ENCODE measurements at regions not wholly inside any gene's neighbourhood (a gene's known extent, or its start where the extent isn't known, plus 50 kb on each side); places are given as distances from the start of the nearest gene placed in this dataset.

DNA sequence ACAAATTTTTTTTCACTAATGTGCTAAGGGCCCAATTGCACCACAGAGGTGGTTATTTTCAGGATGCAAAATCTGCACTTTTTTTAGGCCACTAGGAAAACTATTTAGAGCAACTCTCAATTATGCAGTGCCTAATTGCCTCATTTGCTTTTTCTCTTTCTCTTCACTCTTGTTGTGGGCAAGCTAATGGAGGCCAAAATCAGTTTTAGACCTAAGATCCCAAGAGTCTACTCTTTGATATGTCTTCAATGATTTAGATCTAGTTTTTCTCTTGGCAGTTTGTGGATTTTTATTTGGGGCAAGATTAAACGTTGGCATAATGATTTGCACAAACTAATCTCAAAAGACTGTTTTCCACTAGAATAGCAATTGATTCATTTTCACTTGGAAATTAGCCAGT, 1996.9 kb downstream of the LRRC4C start:
- H3K4me1 Mint-ChIP-seq = no peaks in the 10 kb centered on the region
- H3K4me3 Mint-ChIP-seq = no peak overlapping the region
- no peaks in the 10 kb centered on the region for H3K27me3 Mint-ChIP-seq
- H3K9me3 Mint-ChIP-seq = no peaks in the 10 kb centered on the region
- no peak overlapping the region for H3K27ac Mint-ChIP-seq
- H3K36me3 Mint-ChIP-seq = no peaks in the 10 kb centered on the region

DNA sequence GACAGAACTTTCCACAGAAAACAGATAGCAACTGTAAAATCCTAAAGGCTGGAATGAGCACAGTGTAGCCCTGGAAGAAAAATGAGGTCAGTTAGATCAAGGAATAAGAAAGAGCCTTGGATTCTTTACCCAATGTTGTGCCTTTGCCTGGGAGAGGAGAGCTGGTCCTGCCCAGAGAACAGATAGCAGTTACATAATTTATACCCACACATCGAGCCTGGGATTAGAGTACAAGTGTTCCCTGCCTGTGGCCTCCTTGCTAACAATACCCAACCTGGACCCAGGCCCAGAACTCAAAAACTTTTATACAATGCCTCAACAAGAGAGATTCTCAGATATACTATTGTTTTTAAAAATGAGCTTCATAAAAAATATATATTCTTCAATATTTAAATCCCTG, 1998.4 kb downstream of the LRRC4C start:
- H3K36me3 Mint-ChIP-seq = no peaks in the 10 kb centered on the region
- no peak overlapping the region for H3K4me3 Mint-ChIP-seq
- H3K27ac Mint-ChIP-seq = no peak overlapping the region
- no peaks in the 10 kb centered on the region for H3K4me1 Mint-ChIP-seq
- no peaks in the 10 kb centered on the region for H3K27me3 Mint-ChIP-seq
- H3K9me3 Mint-ChIP-seq = no peaks in the 10 kb centered on the region

DNA sequence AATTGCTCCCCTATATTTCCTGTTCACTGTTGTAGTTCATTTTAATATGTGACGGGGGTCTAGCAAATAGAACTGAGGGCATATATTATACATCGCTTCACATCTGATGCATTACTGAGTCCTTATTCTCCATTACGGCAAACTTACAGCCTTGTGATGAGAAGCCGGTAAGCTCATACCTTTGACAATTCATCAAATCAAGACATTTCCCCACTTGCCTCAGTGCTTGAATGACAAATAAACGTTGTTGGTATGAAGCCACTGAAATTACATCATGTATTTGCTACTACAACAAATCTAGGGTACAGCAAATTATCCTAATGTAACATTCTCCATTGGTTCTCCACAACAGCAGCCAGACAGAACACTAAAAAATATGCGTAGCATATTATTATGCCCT, 1999.8 kb downstream of the LRRC4C start:
- Mint-ChIP-seq H3K27me3 (no peaks in the 10 kb centered on the region), H3K4me1 (no peaks in the 10 kb centered on the region), H3K9me3 (no peaks in the 10 kb centered on the region), H3K27ac (no peak overlapping the region), H3K36me3 (no peaks in the 10 kb centered on the region), H3K4me3 (no peak overlapping the region)

GRCh38 chr11:39458481-39458880, 2001.0 kb downstream of the LRRC4C start:
- no peak overlapping the region for H3K4me3 Mint-ChIP-seq

GRCh38 chr11:39443424-39444022, 2015.9 kb downstream of the LRRC4C start:
- H3K4me1 Mint-ChIP-seq = no peaks in the 10 kb centered on the region
- H3K9me3 Mint-ChIP-seq = no peaks in the 10 kb centered on the region
- no peak overlapping the region for H3K4me3 Mint-ChIP-seq
- H3K27ac Mint-ChIP-seq = no peak overlapping the region
- H3K27me3 Mint-ChIP-seq = no peaks in the 10 kb centered on the region
- no peaks in the 10 kb centered on the region for H3K36me3 Mint-ChIP-seq

More at GRCh38 chr11:39458481-39458880, 2001.0 kb downstream of the LRRC4C start:
- Mint-ChIP-seq H3K9me3 (no peaks in the 10 kb centered on the region), H3K36me3 (no peaks in the 10 kb centered on the region), H3K4me1 (no peaks in the 10 kb centered on the region), H3K27me3 (no peaks in the 10 kb centered on the region), H3K27ac (no peak overlapping the region)

DNA sequence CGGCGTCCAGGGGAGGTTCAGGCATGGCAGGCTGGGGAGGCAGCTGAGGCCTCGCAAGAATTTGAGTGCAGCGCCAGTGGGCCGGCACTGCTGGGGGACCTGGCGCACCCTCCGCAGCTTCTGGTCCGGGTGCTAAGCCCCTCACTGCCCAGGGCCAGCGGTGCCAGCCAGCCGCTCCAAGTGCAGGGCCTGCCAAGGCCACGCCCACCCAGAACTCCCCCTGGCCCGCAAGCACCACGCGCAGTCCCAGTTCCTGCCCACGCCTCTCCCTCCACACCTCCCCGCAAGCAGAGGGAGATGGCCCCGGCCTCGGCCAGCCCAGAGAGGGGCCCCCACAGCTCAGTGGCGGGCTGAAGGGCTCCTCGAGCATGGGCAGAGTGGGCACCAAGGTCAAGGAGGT, 2017.3 kb downstream of the LRRC4C start:
- Mint-ChIP-seq H3K36me3 (no peaks in the 10 kb centered on the region), H3K27me3 (no peaks in the 10 kb centered on the region), H3K4me3 (no peak overlapping the region), H3K4me1 (no peaks in the 10 kb centered on the region), H3K9me3 (peaks cover 5% of the 10 kb centered on the region), H3K27ac (no peak overlapping the region)

DNA sequence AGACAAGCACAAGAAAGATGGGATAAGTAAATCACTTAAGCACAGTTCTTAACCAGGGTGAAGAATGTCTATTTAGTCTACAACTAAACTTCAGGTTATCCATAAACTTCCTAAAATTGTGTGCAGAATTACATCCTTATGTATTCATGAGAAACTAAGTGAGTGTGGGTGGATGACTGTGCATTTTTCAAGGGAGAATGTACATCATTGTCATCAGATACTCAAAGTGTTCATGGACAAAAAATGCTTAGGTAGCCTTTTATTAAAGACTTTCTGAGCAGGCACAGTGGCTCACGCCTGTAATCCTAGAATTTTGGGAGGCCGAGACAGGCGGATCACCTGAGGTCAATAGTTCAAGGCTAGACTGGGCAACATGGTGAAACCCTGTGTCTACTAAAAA, 2023.8 kb downstream of the LRRC4C start:
- H3K27me3 Mint-ChIP-seq = no peaks in the 10 kb centered on the region
- H3K36me3 Mint-ChIP-seq = no peaks in the 10 kb centered on the region
- H3K4me1 Mint-ChIP-seq = no peaks in the 10 kb centered on the region
- H3K9me3 Mint-ChIP-seq = peaks cover 6% of the 10 kb centered on the region
- no peak overlapping the region for H3K27ac Mint-ChIP-seq
- no peak overlapping the region for H3K4me3 Mint-ChIP-seq

- Mint-ChIP-seq H3K27me3 (no peaks in the 10 kb centered on the region), H3K9me3 (peaks cover 6% of the 10 kb centered on the region), H3K27ac (no peak overlapping the region), H3K36me3 (no peaks in the 10 kb centered on the region), H3K4me3 (no peak overlapping the region), H3K4me1 (no peaks in the 10 kb centered on the region)
Measured at GRCh38 chr11:39434466-39434865, 2025.0 kb downstream of the LRRC4C start.

DNA sequence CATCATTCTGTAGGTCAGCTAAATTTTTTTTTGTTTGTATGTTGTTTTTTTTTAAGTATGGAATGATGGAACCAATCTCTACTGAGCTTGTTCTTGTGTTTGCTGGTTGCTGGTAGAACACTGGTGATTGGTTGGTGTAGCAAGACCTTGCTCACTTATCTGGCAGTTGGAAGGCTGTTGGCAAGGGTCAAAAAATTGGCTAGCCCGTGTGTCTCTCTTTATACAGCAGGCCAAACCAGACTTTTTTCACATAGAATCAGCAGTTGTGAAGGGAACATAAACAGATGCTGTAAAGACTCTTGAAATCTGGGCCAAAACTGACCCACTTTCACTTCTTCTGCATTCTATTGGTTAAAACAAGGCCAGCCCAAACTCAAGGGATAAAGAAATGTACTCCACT, 2026.5 kb downstream of the LRRC4C start:
- no peaks in the 10 kb centered on the region for H3K4me1 Mint-ChIP-seq
- no peaks in the 10 kb centered on the region for H3K27me3 Mint-ChIP-seq
- H3K9me3 Mint-ChIP-seq = peaks cover 6% of the 10 kb centered on the region
- H3K36me3 Mint-ChIP-seq = no peaks in the 10 kb centered on the region
- no peak overlapping the region for H3K27ac Mint-ChIP-seq
- H3K4me3 Mint-ChIP-seq = no peak overlapping the region

- no peaks in the 10 kb centered on the region for H3K36me3 Mint-ChIP-seq
Measured at GRCh38 chr11:39425226-39425625, 2034.2 kb downstream of the LRRC4C start.

GRCh38 chr11:39412117-39412516, 2047.3 kb downstream of the LRRC4C start:
- no peaks in the 10 kb centered on the region for H3K4me1 Mint-ChIP-seq
- peaks cover 10% of the 10 kb centered on the region for H3K9me3 Mint-ChIP-seq
- H3K36me3 Mint-ChIP-seq = no peaks in the 10 kb centered on the region
- no peak overlapping the region for H3K4me3 Mint-ChIP-seq
- H3K27me3 Mint-ChIP-seq = no peaks in the 10 kb centered on the region
- H3K27ac Mint-ChIP-seq = no peak overlapping the region

More at GRCh38 chr11:39425226-39425625, 2034.2 kb downstream of the LRRC4C start:
- H3K9me3 Mint-ChIP-seq = no peaks in the 10 kb centered on the region
- H3K27me3 Mint-ChIP-seq = no peaks in the 10 kb centered on the region
- no peaks in the 10 kb centered on the region for H3K4me1 Mint-ChIP-seq
- no peak overlapping the region for H3K4me3 Mint-ChIP-seq
- no peak overlapping the region for H3K27ac Mint-ChIP-seq

DNA sequence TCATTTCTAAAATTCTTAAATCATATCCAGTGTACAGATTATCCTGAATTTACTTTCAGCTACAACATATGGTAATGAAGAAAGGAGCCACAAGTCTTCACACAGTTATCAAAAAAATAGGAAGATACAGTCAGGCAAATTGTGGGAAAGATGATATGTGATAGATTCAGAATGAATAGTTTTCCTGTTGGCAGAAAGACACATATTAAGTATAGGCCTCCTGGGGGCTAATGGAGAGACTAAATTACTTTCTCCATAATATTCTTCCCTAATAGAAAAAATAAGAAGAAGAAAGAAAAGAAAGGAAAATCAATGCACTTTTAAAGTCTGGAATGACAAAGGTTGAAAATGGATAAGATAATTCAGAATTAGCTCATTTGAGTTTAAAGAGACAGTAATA, 2073.5 kb downstream of the LRRC4C start:
- no peak overlapping the region for H3K4me3 Mint-ChIP-seq
- no peaks in the 10 kb centered on the region for H3K27me3 Mint-ChIP-seq
- H3K27ac Mint-ChIP-seq = no peak overlapping the region
- H3K4me1 Mint-ChIP-seq = no peaks in the 10 kb centered on the region
- no peaks in the 10 kb centered on the region for H3K36me3 Mint-ChIP-seq
- H3K9me3 Mint-ChIP-seq = peaks cover 7% of the 10 kb centered on the region

- H3K4me3 Mint-ChIP-seq = no peak overlapping the region
- H3K27ac Mint-ChIP-seq = no peak overlapping the region
- H3K4me1 Mint-ChIP-seq = peaks cover 28% of the 10 kb centered on the region
- H3K27me3 Mint-ChIP-seq = no peaks in the 10 kb centered on the region
- H3K9me3 Mint-ChIP-seq = no peaks in the 10 kb centered on the region
- H3K36me3 Mint-ChIP-seq = peaks cover 4% of the 10 kb centered on the region
Measured at GRCh38 chr11:39374963-39375698, 2084.3 kb downstream of the LRRC4C start.

DNA sequence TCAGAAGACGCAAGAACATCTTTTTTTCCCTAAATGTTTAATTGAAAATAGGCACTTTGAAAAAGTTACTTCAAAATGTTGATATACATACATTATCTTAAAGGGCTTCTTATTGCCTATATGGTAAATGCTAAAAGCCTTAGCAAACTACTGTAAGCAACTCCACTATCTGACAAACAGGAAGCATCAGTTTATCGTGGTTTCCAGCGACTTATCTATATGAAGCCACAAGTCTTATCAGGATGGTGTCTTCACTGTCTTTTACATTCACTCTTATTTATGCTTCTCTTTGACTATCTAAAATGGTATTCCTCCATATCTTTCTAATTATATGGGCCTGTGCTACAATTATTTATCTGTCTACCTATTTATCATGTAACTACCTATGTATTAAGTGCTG, 2091.9 kb downstream of the LRRC4C start:
- H3K4me1 Mint-ChIP-seq = peaks cover 53% of the 10 kb centered on the region
- no peaks in the 10 kb centered on the region for H3K9me3 Mint-ChIP-seq
- H3K27me3 Mint-ChIP-seq = no peaks in the 10 kb centered on the region
- no peak overlapping the region for H3K4me3 Mint-ChIP-seq
- no peak overlapping the region for H3K27ac Mint-ChIP-seq
- H3K36me3 Mint-ChIP-seq = no peaks in the 10 kb centered on the region

GRCh38 chr11:39365809-39366436, 2093.5 kb downstream of the LRRC4C start:
- Mint-ChIP-seq H3K9me3 (no peaks in the 10 kb centered on the region), H3K27me3 (no peaks in the 10 kb centered on the region), H3K36me3 (no peaks in the 10 kb centered on the region), H3K4me3 (no peak overlapping the region), H3K4me1 (peaks cover 38% of the 10 kb centered on the region), H3K27ac (no peak overlapping the region)

DNA sequence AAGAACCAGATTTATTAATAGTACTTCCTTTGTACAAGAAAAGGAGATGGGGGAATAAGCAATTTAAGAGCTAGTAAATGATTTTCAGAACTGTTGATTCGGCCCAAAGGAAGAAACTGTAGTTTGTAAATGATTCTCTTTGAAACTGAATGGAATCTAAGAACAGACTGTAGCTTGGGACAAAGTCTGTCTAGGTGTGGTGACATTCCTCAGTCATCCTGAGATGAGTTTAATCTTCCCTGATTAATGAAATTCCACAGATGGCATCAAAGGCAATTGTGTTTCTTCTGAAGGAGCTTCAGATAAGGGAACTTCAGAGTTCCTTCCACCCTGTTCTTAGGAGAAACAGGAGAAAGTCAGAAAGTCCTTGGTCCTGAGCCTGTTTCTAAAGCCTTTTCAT, 2095.9 kb downstream of the LRRC4C start:
- H3K4me1 Mint-ChIP-seq = peaks cover 33% of the 10 kb centered on the region
- no peak overlapping the region for H3K27ac Mint-ChIP-seq
- no peaks in the 10 kb centered on the region for H3K27me3 Mint-ChIP-seq
- H3K9me3 Mint-ChIP-seq = no peaks in the 10 kb centered on the region
- no peak overlapping the region for H3K4me3 Mint-ChIP-seq
- H3K36me3 Mint-ChIP-seq = no peaks in the 10 kb centered on the region

All from activated naive CD4-positive, alpha-beta T cell treated with anti-CD3 and anti-CD28 coated beads, Interleukin-2, amount 50 U/mL, for 24 hours (primary cell).